ENCODE measurements at regions not wholly inside any gene's neighbourhood (a gene's known extent, or its start where the extent isn't known, plus 50 kb on each side); places are given as distances from the start of the nearest gene placed in this dataset.

GRCh38 chr6:23533944-23534343, 592.1 kb upstream of the NRSN1 start:
- H3K4me1 ChIP-seq (ENCODE audit: control insufficient read depth, insufficient read depth, low read length), result no peaks in the 10 kb centered on the region
- TF ChIP-seq ZNF521 (tag by site-specific recombination; IDR thresholded peaks at IDR 0.05), result no peak
- TF ChIP-seq REST (tag by site-specific recombination; IDR thresholded peaks at IDR 0.05), result no peak
- no peak for TF ChIP-seq ZBTB1 (tag by site-specific recombination; IDR thresholded peaks at IDR 0.05)
- no peak for TF ChIP-seq ZSCAN23 (tag by site-specific recombination; IDR thresholded peaks at IDR 0.05)
- TF ChIP-seq TSHZ1 (tag by site-specific recombination; IDR thresholded peaks at IDR 0.05; ENCODE audit: borderline replicate concordance), result no peak
- no peak for TF ChIP-seq ZFHX2 (tag by site-specific recombination; conservative IDR thresholded peaks at IDR 0.05)
- TF ChIP-seq BCL11A (tag by site-specific recombination; IDR thresholded peaks at IDR 0.05; ENCODE audit: low read depth), result no peak
- no peak for TF ChIP-seq IKZF3 (tag by site-specific recombination; IDR thresholded peaks at IDR 0.05)
- no peak for TF ChIP-seq PBX3 (CRISPR knock-in tag; IDR thresholded peaks at IDR 0.05)
- no peak for TF ChIP-seq GLIS2 (tag by site-specific recombination; IDR thresholded peaks at IDR 0.05)
- TF ChIP-seq ZNF362 (tag by site-specific recombination; IDR thresholded peaks at IDR 0.05), result no peak
- no peak for TF ChIP-seq ZNF146 (tag by site-specific recombination; IDR thresholded peaks at IDR 0.05)
- no peak for TF ChIP-seq KLF16 (tag by site-specific recombination; IDR thresholded peaks at IDR 0.05)
- no peak for TF ChIP-seq ZNF133 (tag by site-specific recombination; IDR thresholded peaks at IDR 0.05)
- H3K36me3 ChIP-seq (ENCODE audit: control insufficient read depth in 2 of 2, insufficient read depth in 1 of 2, low read length in 2 of 2), result no peaks in the 10 kb centered on the region
- no peak overlapping the region for H3K27ac ChIP-seq (ENCODE audit: extremely low read depth, low read depth, low read length)
- CTCF ChIA-PET, result no interaction called here
- H3K4me3 ChIP-seq (ENCODE audit: low read depth, low read length), result no peak overlapping the region
- POLR2A ChIA-PET, result no interaction called here
- H3K9me3 ChIP-seq (ENCODE audit: control insufficient read depth, insufficient read depth, low read depth, low read length), result no peaks in the 10 kb centered on the region

GRCh38 chr6:23534351-23534750, 591.7 kb upstream of the NRSN1 start:
- CTCF ChIA-PET, result no interaction called here

More at GRCh38 chr6:23534351-23534750, 591.7 kb upstream of the NRSN1 start:
- Histone ChIP-seq H3K4me1 (ENCODE audit: control insufficient read depth, insufficient read depth, low read length) (no peaks in the 10 kb centered on the region), H3K27ac (ENCODE audit: extremely low read depth, low read depth, low read length) (no peak overlapping the region), H3K36me3 (ENCODE audit: control insufficient read depth in 2 of 2, insufficient read depth in 1 of 2, low read length in 2 of 2) (no peaks in the 10 kb centered on the region), H3K9me3 (ENCODE audit: control insufficient read depth, insufficient read depth, low read depth, low read length) (no peaks in the 10 kb centered on the region), H3K4me3 (ENCODE audit: low read depth, low read length) (no peak overlapping the region)
- POLR2A ChIA-PET, result no interaction called here
- no peak for TF ChIP-seq ZNF701 (tag by site-specific recombination; IDR thresholded peaks at IDR 0.05)
- no peak for TF ChIP-seq ZEB2 (tag by site-specific recombination; IDR thresholded peaks at IDR 0.05)
- TF ChIP-seq ZXDB (tag by site-specific recombination; IDR thresholded peaks at IDR 0.05), result no peak
- no peak for TF ChIP-seq ZNF645 (tag by site-specific recombination; IDR thresholded peaks at IDR 0.05)
- TF ChIP-seq ZNF23 (tag by site-specific recombination; IDR thresholded peaks at IDR 0.05; ENCODE audit: borderline replicate concordance), result no peak
- TF ChIP-seq AEBP2 (tag by site-specific recombination; IDR thresholded peaks at IDR 0.05; ENCODE audit: borderline replicate concordance), result no peak
- TF ChIP-seq ZNF324 (tag by site-specific recombination; IDR thresholded peaks at IDR 0.05), result no peak
- TF ChIP-seq ZNF449 (tag by site-specific recombination; IDR thresholded peaks at IDR 0.05), result no peak
- TF ChIP-seq ZNF830 (tag by site-specific recombination; IDR thresholded peaks at IDR 0.05; ENCODE audit: low read depth), result no peak
